ENCODE measurements at regions not wholly inside any gene's neighbourhood (a gene's known extent, or its start where the extent isn't known, plus 50 kb on each side); places are given as distances from the start of the nearest gene placed in this dataset.

DNA sequence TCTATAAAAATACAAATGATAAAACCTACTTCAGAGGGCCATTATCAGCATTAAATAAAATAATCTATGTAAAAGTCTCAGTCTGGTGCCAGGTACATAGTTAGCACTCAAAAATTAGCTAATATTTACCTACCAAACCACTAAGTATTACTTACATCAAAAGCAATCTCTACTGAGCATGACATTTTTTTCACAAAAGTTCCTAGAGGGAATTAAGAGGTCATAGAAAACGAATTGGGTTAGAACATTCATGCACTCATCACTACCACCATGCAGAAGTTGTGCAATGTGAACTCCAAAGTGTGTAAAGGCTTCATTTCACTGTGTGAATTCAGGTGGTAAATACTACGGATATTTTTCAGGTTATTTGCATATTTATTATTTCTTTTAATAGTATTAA, 209.5 kb upstream of the FGF13 start:
- Mint-ChIP-seq H3K4me3 (ENCODE audit: unreplicated experiment) (no peak overlapping the region), H3K27me3 (ENCODE audit: low read depth) (no peaks in the 10 kb centered on the region), H3K36me3 (ENCODE audit: low read depth) (no peaks in the 10 kb centered on the region), H3K4me1 (ENCODE audit: low read depth) (no peaks in the 10 kb centered on the region), H3K27ac (ENCODE audit: unreplicated experiment) (no peak overlapping the region), H3K9me3 (ENCODE audit: low read depth) (peaks cover 30% of the 10 kb centered on the region)
- TF ChIP-seq, protein P1, sequence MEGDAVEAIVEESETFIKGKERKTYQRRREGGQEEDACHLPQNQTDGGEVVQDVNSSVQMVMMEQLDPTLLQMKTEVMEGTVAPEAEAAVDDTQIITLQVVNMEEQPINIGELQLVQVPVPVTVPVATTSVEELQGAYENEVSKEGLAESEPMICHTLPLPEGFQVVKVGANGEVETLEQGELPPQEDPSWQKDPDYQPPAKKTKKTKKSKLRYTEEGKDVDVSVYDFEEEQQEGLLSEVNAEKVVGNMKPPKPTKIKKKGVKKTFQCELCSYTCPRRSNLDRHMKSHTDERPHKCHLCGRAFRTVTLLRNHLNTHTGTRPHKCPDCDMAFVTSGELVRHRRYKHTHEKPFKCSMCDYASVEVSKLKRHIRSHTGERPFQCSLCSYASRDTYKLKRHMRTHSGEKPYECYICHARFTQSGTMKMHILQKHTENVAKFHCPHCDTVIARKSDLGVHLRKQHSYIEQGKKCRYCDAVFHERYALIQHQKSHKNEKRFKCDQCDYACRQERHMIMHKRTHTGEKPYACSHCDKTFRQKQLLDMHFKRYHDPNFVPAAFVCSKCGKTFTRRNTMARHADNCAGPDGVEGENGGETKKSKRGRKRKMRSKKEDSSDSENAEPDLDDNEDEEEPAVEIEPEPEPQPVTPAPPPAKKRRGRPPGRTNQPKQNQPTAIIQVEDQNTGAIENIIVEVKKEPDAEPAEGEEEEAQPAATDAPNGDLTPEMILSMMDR (IDR thresholded peaks at IDR 0.05) = no peak
- no peak for DNase-seq (ENCODE audit: low spot score)

DNA sequence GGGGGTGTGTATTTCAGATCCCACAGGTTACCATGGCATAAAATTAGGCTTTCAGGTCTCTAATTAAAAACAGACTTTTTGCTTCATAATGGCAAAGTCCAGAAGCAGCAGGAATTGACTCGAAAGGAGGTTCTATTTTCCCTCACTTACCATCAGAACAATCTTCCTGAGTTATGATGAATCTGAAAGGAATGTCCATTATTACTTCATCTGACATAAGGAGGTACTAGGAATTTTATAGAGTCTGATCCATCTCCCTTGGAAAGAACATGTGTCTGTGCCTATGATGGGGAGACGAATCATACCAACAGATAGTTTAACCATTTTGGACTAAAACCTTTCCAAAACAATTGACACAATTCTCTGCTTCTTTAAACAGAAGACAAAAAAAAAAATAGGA, 206.3 kb upstream of the FGF13 start:
- Mint-ChIP-seq H3K27ac (ENCODE audit: unreplicated experiment) (no peak overlapping the region), H3K27me3 (ENCODE audit: low read depth) (no peaks in the 10 kb centered on the region), H3K4me1 (ENCODE audit: low read depth) (no peaks in the 10 kb centered on the region), H3K36me3 (ENCODE audit: low read depth) (no peaks in the 10 kb centered on the region), H3K4me3 (ENCODE audit: unreplicated experiment) (no peak overlapping the region), H3K9me3 (ENCODE audit: low read depth) (peaks cover 25% of the 10 kb centered on the region)
- TF ChIP-seq, protein P1 (IDR thresholded peaks at IDR 0.05) = no peak
- no peak for DNase-seq (ENCODE audit: low spot score)

DNA sequence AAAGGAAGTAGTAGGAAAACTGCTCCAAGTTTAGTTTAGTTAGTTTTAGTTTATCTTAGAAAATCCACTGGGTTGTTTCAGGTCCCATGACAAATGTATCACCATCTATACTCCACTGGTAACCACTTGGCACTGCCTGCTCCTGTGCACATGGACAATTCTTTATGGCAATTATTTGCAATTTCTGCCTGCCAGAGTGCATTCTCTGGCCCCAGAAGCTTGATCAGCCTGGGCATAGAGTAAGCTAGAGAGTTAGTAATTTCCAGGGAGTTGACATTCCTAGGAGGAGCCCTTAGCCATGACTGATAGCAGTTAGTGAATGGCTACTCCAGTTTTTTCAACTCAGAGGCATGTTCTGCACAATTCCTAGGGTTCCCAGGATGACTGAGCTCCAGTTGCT, 203.2 kb upstream of the FGF13 start:
- TF ChIP-seq, protein P1 (IDR thresholded peaks at IDR 0.05) = no peak
- Mint-ChIP-seq H3K36me3 (ENCODE audit: low read depth) (no peaks in the 10 kb centered on the region), H3K4me1 (ENCODE audit: low read depth) (no peaks in the 10 kb centered on the region), H3K4me3 (ENCODE audit: unreplicated experiment) (no peak overlapping the region), H3K27ac (ENCODE audit: unreplicated experiment) (no peak overlapping the region), H3K27me3 (ENCODE audit: low read depth) (no peaks in the 10 kb centered on the region), H3K9me3 (ENCODE audit: low read depth) (peaks cover 16% of the 10 kb centered on the region)
- DNase-seq (ENCODE audit: low spot score) = no peak

DNA sequence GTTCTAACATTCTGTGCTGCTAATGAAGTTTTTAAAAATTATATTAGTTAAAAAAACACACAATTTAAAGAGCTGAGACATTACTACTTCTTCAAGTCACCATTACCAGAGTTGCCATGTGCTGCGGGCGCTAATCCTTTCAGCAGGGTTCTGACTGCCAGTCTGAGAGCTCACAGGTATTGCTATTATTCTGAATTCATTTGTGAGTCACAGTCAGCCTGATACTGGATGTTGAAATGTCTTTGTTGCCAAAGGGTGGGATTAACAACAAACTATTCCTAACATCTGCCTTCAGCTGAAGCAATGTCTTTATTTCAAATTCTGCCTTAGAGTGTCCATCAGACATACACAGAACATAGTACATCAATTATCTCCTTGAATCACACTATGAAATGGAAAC, 197.1 kb upstream of the FGF13 start:
- Mint-ChIP-seq H3K4me1 (ENCODE audit: low read depth) (no peaks in the 10 kb centered on the region), H3K4me3 (ENCODE audit: unreplicated experiment) (no peak overlapping the region)

DNA sequence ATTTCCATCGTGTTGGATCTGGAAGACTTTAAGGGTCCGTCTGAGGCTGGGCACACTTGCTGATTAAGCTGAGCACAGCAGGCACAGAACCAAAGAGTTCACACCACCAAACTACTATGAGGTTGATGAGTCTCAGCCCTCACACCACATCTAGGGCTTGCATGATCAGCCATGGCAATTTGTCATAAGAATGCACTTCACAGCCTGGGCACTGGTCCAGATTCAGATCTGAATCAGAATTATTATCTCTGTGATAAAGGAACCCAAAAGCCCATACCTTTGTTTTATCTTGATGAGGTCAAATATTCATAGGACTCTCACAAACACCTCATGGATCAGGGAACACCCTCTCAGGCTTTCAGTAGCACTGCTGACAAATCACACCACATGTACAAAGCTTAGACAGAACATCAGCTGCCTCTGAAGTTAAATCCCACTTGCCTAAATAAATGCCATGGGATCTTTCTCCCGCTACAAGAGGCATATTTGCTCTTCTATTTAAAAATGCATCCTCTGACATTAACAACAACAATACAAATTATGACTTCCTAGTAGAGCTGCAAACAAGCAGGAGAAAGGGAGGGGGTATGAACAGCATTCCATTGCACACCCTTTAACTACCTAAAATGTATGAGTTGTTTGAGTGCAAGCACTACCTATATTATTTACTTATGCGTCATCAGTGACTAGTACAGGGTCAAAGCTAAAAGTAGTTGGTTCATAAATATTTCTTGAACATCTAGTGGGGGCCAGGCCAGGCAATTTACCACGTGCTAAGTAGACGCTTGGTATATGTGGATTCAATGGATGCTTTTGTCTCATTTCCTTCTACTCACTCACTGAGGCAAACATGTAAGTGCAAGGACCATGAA, 186.3 kb upstream of the FGF13 start:
- Mint-ChIP-seq H3K27ac (ENCODE audit: unreplicated experiment) (no peak overlapping the region), H3K27me3 (ENCODE audit: low read depth) (no peaks in the 10 kb centered on the region), H3K4me1 (ENCODE audit: low read depth) (no peaks in the 10 kb centered on the region), H3K9me3 (ENCODE audit: low read depth) (peaks cover 10% of the 10 kb centered on the region), H3K4me3 (ENCODE audit: unreplicated experiment) (no peak overlapping the region), H3K36me3 (ENCODE audit: low read depth) (no peaks in the 10 kb centered on the region)
- DNase-seq (ENCODE audit: low spot score) = no peak
- TF ChIP-seq, protein P1 (IDR thresholded peaks at IDR 0.05) = no peak

More for the DNA sequence above, 197.1 kb upstream of the FGF13 start:
- Mint-ChIP-seq H3K27ac (ENCODE audit: unreplicated experiment) (no peak overlapping the region), H3K36me3 (ENCODE audit: low read depth) (no peaks in the 10 kb centered on the region), H3K27me3 (ENCODE audit: low read depth) (no peaks in the 10 kb centered on the region), H3K9me3 (ENCODE audit: low read depth) (peaks cover 18% of the 10 kb centered on the region)
- TF ChIP-seq, protein P1 (IDR thresholded peaks at IDR 0.05) = no peak
- no peak for DNase-seq (ENCODE audit: low spot score)
